GM23338 (cell line): ENCODE measurements at regions not wholly inside any gene's neighbourhood (a gene's known extent, or its start where the extent isn't known, plus 50 kb on each side); places are given as distances from the start of the nearest gene placed in this dataset.

Source experiments
- CREB1 ChIP-seq: fragments of 250-450 bp; sonication (Bioruptor Pico); IDR thresholded peaks from 2 replicates; pipeline ENCODE4 v1.5.0; 2020; ENCODE audit warnings: low read depth, mild to moderate bottlenecking, moderate library complexity
- POLR2AphosphoS5 ChIP-seq: IDR thresholded peaks from 2 replicates; pipeline ENCODE4 v1.6.1; 2016; ENCODE audit warnings: antibody characterized with exemption, low read depth
- TF ChIP-seq, protein P1 (sequence below), 2 experiments: fragments of 200-600 bp in 1 of 2; sonication (generic) in 1 of 2; conservative IDR thresholded peaks; 2 replicates each; pipeline versions ENCODE4 v1.5.1 to v1.6.1; 2016 to 2017; ENCODE audit warnings: antibody characterized with exemption in 2 of 2, low read depth in 2 of 2, mild to moderate bottlenecking in 2 of 2, moderate library complexity in 1 of 2
- TF ChIP-seq, protein P2 (sequence below): IDR thresholded peaks from one replicate; pipeline ENCODE4 v1.6.1; 2018; ENCODE audit warnings: antibody characterized with exemption; ENCODE audit not compliant: unreplicated experiment

DNA sequence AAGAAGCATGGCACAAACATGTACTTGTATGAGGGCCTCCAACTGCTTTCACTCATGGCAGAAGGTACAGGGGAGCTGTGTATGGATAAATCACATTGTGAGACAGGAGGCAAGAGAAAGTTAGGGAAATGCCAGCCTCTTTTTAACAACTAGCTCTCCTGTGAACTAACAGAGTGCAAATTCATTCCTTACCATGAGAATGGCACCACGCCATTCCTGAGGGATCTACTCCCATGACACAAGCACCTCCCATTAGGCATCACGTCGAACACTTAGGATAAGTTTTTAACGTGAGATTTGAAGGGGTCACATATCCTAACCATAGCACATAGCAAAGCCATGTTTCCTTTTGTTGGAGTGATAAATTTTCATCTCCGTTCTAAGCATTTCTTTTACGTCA lies 747.2 kb upstream of the CHD1 start:
- TF ChIP-seq, protein P1, sequence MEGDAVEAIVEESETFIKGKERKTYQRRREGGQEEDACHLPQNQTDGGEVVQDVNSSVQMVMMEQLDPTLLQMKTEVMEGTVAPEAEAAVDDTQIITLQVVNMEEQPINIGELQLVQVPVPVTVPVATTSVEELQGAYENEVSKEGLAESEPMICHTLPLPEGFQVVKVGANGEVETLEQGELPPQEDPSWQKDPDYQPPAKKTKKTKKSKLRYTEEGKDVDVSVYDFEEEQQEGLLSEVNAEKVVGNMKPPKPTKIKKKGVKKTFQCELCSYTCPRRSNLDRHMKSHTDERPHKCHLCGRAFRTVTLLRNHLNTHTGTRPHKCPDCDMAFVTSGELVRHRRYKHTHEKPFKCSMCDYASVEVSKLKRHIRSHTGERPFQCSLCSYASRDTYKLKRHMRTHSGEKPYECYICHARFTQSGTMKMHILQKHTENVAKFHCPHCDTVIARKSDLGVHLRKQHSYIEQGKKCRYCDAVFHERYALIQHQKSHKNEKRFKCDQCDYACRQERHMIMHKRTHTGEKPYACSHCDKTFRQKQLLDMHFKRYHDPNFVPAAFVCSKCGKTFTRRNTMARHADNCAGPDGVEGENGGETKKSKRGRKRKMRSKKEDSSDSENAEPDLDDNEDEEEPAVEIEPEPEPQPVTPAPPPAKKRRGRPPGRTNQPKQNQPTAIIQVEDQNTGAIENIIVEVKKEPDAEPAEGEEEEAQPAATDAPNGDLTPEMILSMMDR (conservative IDR thresholded peaks at IDR 0.05; ENCODE audit: low read depth in 2 of 2): no peak
- TF ChIP-seq POLR2AphosphoS5 (no peak), CREB1 (CRISPR knock-in tag) (no peak)
- TF ChIP-seq, protein P2, sequence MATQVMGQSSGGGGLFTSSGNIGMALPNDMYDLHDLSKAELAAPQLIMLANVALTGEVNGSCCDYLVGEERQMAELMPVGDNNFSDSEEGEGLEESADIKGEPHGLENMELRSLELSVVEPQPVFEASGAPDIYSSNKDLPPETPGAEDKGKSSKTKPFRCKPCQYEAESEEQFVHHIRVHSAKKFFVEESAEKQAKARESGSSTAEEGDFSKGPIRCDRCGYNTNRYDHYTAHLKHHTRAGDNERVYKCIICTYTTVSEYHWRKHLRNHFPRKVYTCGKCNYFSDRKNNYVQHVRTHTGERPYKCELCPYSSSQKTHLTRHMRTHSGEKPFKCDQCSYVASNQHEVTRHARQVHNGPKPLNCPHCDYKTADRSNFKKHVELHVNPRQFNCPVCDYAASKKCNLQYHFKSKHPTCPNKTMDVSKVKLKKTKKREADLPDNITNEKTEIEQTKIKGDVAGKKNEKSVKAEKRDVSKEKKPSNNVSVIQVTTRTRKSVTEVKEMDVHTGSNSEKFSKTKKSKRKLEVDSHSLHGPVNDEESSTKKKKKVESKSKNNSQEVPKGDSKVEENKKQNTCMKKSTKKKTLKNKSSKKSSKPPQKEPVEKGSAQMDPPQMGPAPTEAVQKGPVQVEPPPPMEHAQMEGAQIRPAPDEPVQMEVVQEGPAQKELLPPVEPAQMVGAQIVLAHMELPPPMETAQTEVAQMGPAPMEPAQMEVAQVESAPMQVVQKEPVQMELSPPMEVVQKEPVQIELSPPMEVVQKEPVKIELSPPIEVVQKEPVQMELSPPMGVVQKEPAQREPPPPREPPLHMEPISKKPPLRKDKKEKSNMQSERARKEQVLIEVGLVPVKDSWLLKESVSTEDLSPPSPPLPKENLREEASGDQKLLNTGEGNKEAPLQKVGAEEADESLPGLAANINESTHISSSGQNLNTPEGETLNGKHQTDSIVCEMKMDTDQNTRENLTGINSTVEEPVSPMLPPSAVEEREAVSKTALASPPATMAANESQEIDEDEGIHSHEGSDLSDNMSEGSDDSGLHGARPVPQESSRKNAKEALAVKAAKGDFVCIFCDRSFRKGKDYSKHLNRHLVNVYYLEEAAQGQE: no peak
